H1 (cell line): ENCODE measurements at regions not wholly inside any gene's neighbourhood (a gene's known extent, or its start where the extent isn't known, plus 50 kb on each side); places are given as distances from the start of the nearest gene placed in this dataset.

ENCODE experiments used
- CEBPB ChIP-seq: IDR thresholded peaks from 2 replicates; pipeline ENCODE4 v1.6.1; 2012; ENCODE audit warnings: low read depth, low read length
- CTCF ChIP-seq, 3 experiments: IDR thresholded peaks; 1 replicate in 2 of 3; 2 replicates in 1 of 3; pipeline versions ENCODE4 v1.5.1 to v1.6.1; 2011; ENCODE audit warnings: low read length in 3 of 3, mild to moderate bottlenecking in 3 of 3, inconsistent platforms in 2 of 3, low read depth in 1 of 3, moderate library complexity in 1 of 3; ENCODE audit not compliant: insufficient read depth in 1 of 3; ENCODE audit errors: control extremely low read depth in 1 of 3
- EZH2 ChIP-seq: fragments of 200-600 bp; sonication (generic); IDR thresholded peaks from 2 replicates; pipeline ENCODE4 v1.7.1; 2012; ENCODE audit warnings: low read depth, mild to moderate bottlenecking, moderate library complexity, low read length, inconsistent platforms; ENCODE audit not compliant: severe bottlenecking

- no peak for TF ChIP-seq EZH2
- TF ChIP-seq CTCF (IDR thresholded peaks at IDR 0.05; ENCODE audit: control extremely low read depth in 1 of 3, insufficient read depth in 1 of 3, low read depth in 1 of 3, low read length in 3 of 3), result no peak
- TF ChIP-seq CEBPB, result no peak
Measured at GRCh38 chr12:47558625-47559345, 147.0 kb downstream of the RPAP3 start.
